DND-41 (cell line): ENCODE measurements at regions not wholly inside any gene's neighbourhood (a gene's known extent, or its start where the extent isn't known, plus 50 kb on each side); places are given as distances from the start of the nearest gene placed in this dataset.

ENCODE experiments used
- ATAC-seq: fragments of 200-7000 bp; cut with Tn5 transposase; 3 replicates; pipeline ENCODE4 v1.9.1; 2021; ENCODE audit warnings: low read depth; ENCODE audit not compliant: insufficient read depth
- DNase-seq: peaks from one replicate; pipeline ENCODE4 v3.0.0-alpha.2; 2020
- H2AFZ ChIP-seq: 2 replicates; pipeline ENCODE4 v1.6.0; 2012; ENCODE audit warnings: low read depth, low read length
- H3K27ac ChIP-seq: 2 replicates; pipeline ENCODE4 v1.5.1; 2012; ENCODE audit warnings: low read length, inconsistent platforms
- H3K27me3 ChIP-seq: fragments of 200-600 bp; sonication (generic); 2 replicates; pipeline ENCODE4 v1.6.0; 2012; ENCODE audit warnings: low read length, mild to moderate bottlenecking, inconsistent platforms; ENCODE audit not compliant: insufficient read depth, poor library complexity
- H3K36me3 ChIP-seq: 2 replicates; pipeline ENCODE4 v1.5.1; 2012; ENCODE audit warnings: low read length, inconsistent platforms; ENCODE audit not compliant: insufficient read depth
- H3K4me1 ChIP-seq: 2 replicates; pipeline ENCODE4 v1.5.1; 2012; ENCODE audit warnings: mild to moderate bottlenecking, low read length; ENCODE audit not compliant: insufficient read depth
- H3K4me2 ChIP-seq: 2 replicates; pipeline ENCODE4 v1.6.0; 2012; ENCODE audit warnings: mild to moderate bottlenecking, moderate library complexity, low read length, inconsistent platforms; ENCODE audit not compliant: insufficient read depth
- H3K4me3 ChIP-seq, 2 experiments: fragments of 200-600 bp in 1 of 2; shearing (Covaris generic) in 1 of 2; 2 replicates each; pipeline ENCODE4 v1.5.1; 2012 to 2016; ENCODE audit warnings: inconsistent platforms in 2 of 2, low read length in 2 of 2, mild to moderate bottlenecking in 2 of 2, low read depth in 1 of 2, moderate library complexity in 1 of 2
- H3K79me2 ChIP-seq: 2 replicates; pipeline ENCODE4 v1.6.0; 2012; ENCODE audit warnings: low read length, inconsistent platforms; ENCODE audit not compliant: insufficient read depth
- H3K9ac ChIP-seq: 2 replicates; pipeline ENCODE4 v1.6.0; 2012; ENCODE audit warnings: low read depth, mild to moderate bottlenecking, inconsistent platforms, low read length, moderate library complexity
- H3K9me3 ChIP-seq: 2 replicates; pipeline ENCODE4 v1.5.1; 2012; ENCODE audit warnings: low read length, moderate library complexity, mild to moderate bottlenecking, inconsistent platforms; ENCODE audit not compliant: insufficient read depth, severe bottlenecking
- H4K20me1 ChIP-seq: 2 replicates; pipeline ENCODE4 v1.6.0; 2012; ENCODE audit warnings: low read length; ENCODE audit not compliant: insufficient read depth
- CTCF ChIP-seq: IDR thresholded peaks from 2 replicates; pipeline ENCODE4 v1.5.1; 2012; ENCODE audit warnings: borderline replicate concordance, low read length, moderate library complexity, mild to moderate bottlenecking; ENCODE audit not compliant: poor library complexity, severe bottlenecking; ENCODE audit errors: extremely low read depth
- EZH2 ChIP-seq: IDR thresholded peaks from 3 replicates; pipeline ENCODE4 v1.6.1; 2012; ENCODE audit warnings: borderline replicate concordance, low read depth, mild to moderate bottlenecking, moderate library complexity, low read length, inconsistent platforms; ENCODE audit not compliant: severe bottlenecking

- ATAC-seq (no peak), DNase-seq (no peak)
- Histone ChIP-seq H3K9ac (no peak overlapping the region), H3K36me3 (no peaks in the 10 kb centered on the region), H3K27ac (no peak overlapping the region), H3K79me2 (no peaks in the 10 kb centered on the region), H3K4me1 (0 out of 2 replicates have a peak, but pooled peaks cover 4% of the 10 kb centered on the region), H3K4me2 (no peak overlapping the region), H2AFZ (no peak overlapping the region), H3K9me3 (no peaks in the 10 kb centered on the region), H3K27me3 (no peaks in the 10 kb centered on the region), H3K4me3 (no peak overlapping the region), H4K20me1 (no peaks in the 10 kb centered on the region)
- TF ChIP-seq CTCF (no peak), EZH2 (no peak)
Observed at GRCh38 chr2:18131761-18132160, 253.3 kb downstream of the KCNS3 start.

- H4K20me1 ChIP-seq, result no peaks in the 10 kb centered on the region
- H3K27ac ChIP-seq, result no peak overlapping the region
- ATAC-seq (no peak), DNase-seq (no peak)
- H3K4me2 ChIP-seq, result no peak overlapping the region
- H3K4me1 ChIP-seq, result 0 out of 2 replicates have a peak, but pooled peaks cover 4% of the 10 kb centered on the region
- no peaks in the 10 kb centered on the region for H3K27me3 ChIP-seq
- TF ChIP-seq CTCF (no peak), EZH2 (no peak)
- H3K9ac ChIP-seq, result no peak overlapping the region
- H3K4me3 ChIP-seq, result no peak overlapping the region
- no peaks in the 10 kb centered on the region for H3K9me3 ChIP-seq
- no peaks in the 10 kb centered on the region for H3K36me3 ChIP-seq
- H3K79me2 ChIP-seq, result no peaks in the 10 kb centered on the region
- no peak overlapping the region for H2AFZ ChIP-seq
Observed at GRCh38 chr2:18129348-18129747, 250.9 kb downstream of the KCNS3 start.

GRCh38 chr2:18125303-18125702, 246.8 kb downstream of the KCNS3 start:
- Histone ChIP-seq H3K4me3 (no peak overlapping the region), H3K9me3 (no peaks in the 10 kb centered on the region), H3K27ac (no peak overlapping the region), H3K4me2 (no peak overlapping the region), H3K36me3 (no peaks in the 10 kb centered on the region), H3K9ac (no peak overlapping the region), H4K20me1 (no peaks in the 10 kb centered on the region), H2AFZ (no peak overlapping the region), H3K27me3 (no peaks in the 10 kb centered on the region), H3K4me1 (no peaks in the 10 kb centered on the region), H3K79me2 (no peaks in the 10 kb centered on the region)
- TF ChIP-seq CTCF (no peak), EZH2 (no peak)
- DNase-seq, result no peak
- no peak for ATAC-seq
